Glomerular visceral epithelial cell (primary cell): ENCODE measurements at regions not wholly inside any gene's neighbourhood (a gene's known extent, or its start where the extent isn't known, plus 50 kb on each side); places are given as distances from the start of the nearest gene placed in this dataset.

ENCODE experiments used
- DNase-seq: peaks from one replicate; pipeline ENCODE4 v3.0.0-alpha.2; 2016; ENCODE audit errors: extremely low spot score

- no peak for DNase-seq
These were observed 504.8 kb downstream of the JRKL start for GRCh38 chr11:96894587-96894986.

DNA sequence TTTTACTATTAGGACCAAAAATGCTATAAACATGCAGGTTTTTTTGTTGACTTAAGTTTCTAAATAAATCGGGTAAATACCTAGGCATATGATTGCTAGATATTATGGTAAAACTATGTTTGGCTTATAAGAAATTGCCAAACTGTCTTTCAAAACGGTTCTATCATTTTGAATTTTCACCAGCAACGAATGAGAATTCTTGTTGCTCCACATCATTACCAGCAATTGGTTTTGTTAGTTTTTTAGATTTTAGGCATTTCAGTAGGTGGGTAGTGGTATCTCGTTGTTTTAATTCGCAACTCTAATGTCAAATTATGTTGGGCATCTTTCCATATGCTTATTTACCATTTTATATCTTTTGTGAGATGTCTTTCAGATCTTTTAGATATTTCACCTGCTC is 510.2 kb downstream of the JRKL start:
- no peak for DNase-seq

- DNase-seq: no peak
These were observed 515.3 kb downstream of the JRKL start for GRCh38 chr11:96905143-96905542.

- no peak for DNase-seq
These were observed 515.9 kb downstream of the JRKL start for GRCh38 chr11:96905663-96906062.

DNA sequence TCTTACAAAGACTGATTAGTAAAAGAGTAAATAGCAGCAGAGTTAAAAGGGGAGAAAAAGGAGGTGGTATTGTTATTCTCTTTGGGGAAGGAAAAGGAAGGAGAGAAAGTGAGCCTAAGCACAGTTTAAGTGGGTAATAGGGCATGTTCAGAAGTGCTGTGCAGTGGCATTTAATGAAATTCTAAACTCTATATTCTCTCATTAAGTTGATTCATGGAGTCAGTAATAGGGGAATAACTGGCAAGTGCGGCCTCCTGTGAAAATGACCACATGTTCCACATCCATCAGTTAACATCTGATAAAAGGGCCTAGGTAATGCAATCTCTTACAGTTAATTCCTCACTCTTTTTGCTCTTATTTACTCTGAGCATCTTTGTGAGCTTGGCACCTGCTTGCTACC is 516.7 kb downstream of the JRKL start:
- DNase-seq: no peak

DNA sequence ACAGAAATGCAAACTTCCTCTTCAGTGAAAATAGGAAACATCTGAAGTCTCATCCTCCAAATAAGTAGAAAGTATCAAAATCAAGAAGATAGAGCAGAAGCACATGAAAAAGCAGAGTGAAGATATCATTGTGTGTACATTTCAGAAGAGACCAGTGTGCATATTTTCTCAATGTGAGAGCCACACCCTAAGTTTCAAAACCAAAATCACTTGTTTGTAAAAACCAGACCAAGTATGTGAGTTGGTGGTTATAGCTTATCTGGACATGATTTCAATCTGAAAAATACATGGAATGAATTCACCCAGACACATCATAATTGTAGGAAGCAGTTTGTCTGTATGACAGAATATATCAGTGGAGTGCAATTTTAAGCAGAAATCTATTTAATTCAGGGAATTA is 536.0 kb downstream of the JRKL start:
- no peak for DNase-seq

DNA sequence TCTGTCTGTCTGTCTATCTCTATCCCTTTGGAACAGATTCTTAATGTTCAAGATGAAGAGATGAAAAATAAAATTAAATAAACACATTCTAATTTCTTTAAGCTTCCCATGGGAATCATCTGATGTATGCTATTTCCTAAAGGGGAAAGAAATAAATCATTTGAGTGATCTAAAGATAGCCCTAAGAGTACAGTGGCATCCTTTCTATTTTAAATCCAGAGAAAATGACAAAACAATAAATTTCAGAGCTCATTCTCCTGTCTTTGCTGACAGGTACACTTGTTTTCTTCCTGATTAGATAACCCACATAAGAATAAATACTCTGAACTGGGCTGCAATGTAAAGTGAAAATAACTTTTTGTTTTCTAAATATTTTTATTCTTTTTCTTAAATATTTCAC is 550.4 kb downstream of the JRKL start:
- no peak for DNase-seq

DNA sequence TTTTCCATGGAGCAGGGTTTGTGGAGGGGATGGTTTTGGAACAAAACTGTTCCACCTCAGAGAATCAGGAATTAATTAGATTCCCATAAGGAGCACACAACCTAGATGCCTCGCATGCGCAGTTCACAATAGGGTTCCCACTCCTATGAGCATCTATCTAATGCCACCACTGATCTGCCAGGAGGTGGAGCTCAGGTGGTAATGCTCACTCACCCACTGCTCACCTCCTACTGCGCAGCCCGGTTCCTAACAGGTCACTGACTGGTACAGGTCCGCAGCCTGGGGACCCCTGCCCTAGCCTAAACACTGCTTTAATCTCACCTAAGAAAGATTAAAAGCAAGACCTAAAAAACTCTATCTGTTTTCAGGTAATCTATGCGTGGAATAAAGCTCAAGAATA is 553.0 kb downstream of the JRKL start:
- no peak for DNase-seq

DNA sequence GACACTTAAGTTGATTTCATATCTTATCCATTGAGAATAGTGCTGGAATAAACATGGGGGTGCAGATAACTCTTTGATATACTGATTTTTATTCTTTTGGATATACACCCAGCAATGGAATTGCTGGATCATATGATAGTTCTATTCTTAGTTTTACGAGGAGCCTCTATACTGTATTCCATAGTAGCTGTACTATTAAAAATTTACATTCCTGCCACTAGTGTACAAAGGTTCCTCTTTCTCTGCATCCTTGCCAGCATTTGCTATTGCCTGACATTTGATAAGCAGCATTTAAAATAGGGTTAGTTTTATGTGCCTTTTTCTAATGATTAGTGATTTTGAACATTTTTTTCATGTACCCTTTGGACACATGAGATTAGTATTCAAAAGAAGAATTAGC is 554.2 kb downstream of the JRKL start:
- no peak for DNase-seq

GRCh38 chr11:96948066-96948465 is 558.3 kb downstream of the JRKL start:
- no peak for DNase-seq

DNA sequence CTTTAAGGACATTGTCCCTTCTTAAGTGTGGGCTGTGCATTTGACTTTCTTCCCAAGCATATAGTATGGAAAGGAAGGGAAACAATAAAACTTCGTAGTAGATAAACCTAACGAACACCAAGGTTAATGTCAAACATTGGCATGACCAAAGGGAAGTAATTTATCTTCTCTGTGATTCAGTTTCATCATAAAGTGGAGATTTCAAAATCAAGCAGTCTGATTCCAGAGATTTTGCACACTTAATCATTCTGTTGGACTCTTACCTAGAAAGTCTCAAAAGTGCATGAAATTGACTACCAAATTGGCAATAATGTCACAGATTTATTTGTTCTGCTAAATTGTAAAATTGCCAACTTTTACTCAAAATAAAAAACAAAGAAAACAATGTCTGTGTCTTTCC is 559.7 kb downstream of the JRKL start:
- no peak for DNase-seq

GRCh38 chr11:96954587-96955242 is 564.9 kb downstream of the JRKL start:
- DNase-seq: no peak

- DNase-seq: no peak
These were observed 570.7 kb downstream of the JRKL start for GRCh38 chr11:96960476-96960875.

- no peak for DNase-seq
These were observed 571.1 kb downstream of the JRKL start for GRCh38 chr11:96960926-96961325.

DNA sequence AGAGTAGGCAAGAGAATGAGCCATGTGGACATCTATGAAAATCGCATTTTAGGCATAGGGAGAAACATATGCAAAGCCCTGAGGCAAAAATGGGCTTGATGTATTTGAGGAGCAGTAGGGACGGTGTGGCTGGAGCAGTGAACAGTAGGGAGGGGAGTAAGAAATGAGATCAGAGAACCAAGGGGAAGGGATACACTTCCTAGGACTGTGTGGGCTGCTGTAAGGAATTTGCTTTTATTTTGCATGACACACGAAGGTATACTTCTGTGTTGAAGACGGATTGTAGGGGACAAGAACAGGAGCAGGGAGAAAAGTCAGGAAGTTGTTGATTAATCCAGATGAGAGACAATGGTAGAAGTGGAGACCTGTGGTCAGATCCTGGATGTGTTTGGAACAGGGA is 572.1 kb downstream of the JRKL start:
- no peak for DNase-seq

DNA sequence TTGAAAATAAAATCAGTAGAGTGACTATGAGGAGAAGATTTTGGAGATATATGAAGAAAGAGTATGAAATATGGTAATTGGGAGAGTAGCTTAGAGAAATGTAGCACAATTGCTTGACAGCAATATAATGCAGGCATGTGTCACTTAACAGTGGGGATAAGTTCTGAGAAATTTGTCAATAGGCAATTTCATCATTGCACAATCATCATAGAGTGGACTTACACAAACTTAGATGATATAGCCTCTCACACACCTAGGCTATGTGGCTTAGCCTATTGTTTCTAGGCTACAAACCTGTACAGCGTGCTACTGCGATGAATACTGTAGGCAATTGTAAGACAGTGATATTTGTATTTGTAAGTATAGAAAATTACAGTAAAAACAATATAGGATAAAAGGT is 573.6 kb downstream of the JRKL start:
- no peak for DNase-seq

GRCh38 chr11:96964661-96965060 is 574.8 kb downstream of the JRKL start:
- DNase-seq: no peak

DNA sequence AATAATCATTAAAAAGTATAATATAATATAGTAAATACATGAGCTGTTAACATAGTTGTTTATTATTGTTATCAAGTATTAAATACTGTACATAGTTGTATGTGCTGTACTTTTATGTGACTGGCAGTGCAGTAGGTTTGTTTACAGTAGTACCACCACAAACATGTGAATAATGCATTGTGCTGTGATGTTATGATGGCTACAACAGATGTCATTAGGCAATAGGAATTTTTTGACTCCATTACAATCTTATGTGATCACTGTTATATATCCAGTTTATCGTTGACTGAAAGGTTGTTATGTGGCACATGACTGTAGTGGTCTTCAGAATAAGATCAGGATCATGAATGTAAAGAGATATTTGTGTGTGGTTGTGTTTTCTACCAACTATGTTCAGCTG is 577.8 kb downstream of the JRKL start:
- DNase-seq: no peak

- no peak for DNase-seq
These were observed 579.4 kb downstream of the JRKL start for GRCh38 chr11:96969251-96969650.

- DNase-seq: no peak
These were observed 588.9 kb downstream of the JRKL start for GRCh38 chr11:96978751-96979150.

- no peak for DNase-seq
These were observed 596.7 kb downstream of the JRKL start for GRCh38 chr11:96986516-96986915.

GRCh38 chr11:96990914-96991313 is 601.1 kb downstream of the JRKL start:
- DNase-seq: no peak

GRCh38 chr11:97000481-97000880 is 610.7 kb downstream of the JRKL start:
- DNase-seq: no peak

- no peak for DNase-seq
These were observed 617.5 kb downstream of the JRKL start for GRCh38 chr11:97007283-97007682.
